ENCODE measurements at regions not wholly inside any gene's neighbourhood (a gene's known extent, or its start where the extent isn't known, plus 50 kb on each side); places are given as distances from the start of the nearest gene placed in this dataset.

- Mint-ChIP-seq H3K4me3 (no peak overlapping the region), H3K9me3 (peaks cover 0 to 15% (median 6%) of the 10 kb centered on the region in 7 donors), H3K36me3 (no peaks in the 10 kb centered on the region), H3K27me3 (ENCODE audit: low read depth in 3 of 3) (peaks cover 0 to 4% (median 1%) of the 10 kb centered on the region in 3 donors), H3K4me1 (no peaks in the 10 kb centered on the region), H3K27ac (no peak overlapping the region)
- no peaks in the 10 kb centered on the region for H3K36me3 ChIP-seq (replicated peaks in 1 of 2; ENCODE audit: control insufficient read depth in 1 of 2, insufficient read depth in 2 of 2, low read length in 2 of 2)
- H3K9ac ChIP-seq (ENCODE audit: insufficient read depth, low read length, poor library complexity, severe bottlenecking), result no peak overlapping the region
- H2AFZ ChIP-seq (ENCODE audit: insufficient read depth, low read depth, low read length, poor library complexity, severe bottlenecking), result no peak overlapping the region
- no peaks in the 10 kb centered on the region for H3K79me2 ChIP-seq (ENCODE audit: insufficient read depth, low read length)
- no peak overlapping the region for H3K4me2 ChIP-seq (replicated peaks; ENCODE audit: extremely low read depth, low read length, poor library complexity, severe bottlenecking)
- no CpG with 5 or more reads among the region's 1 CpG for WGBS (ENCODE audit: insufficient coverage)
- no peak for DNase-seq
- no peak for TF ChIP-seq CTCF (IDR thresholded peaks at IDR 0.05)
- intact Hi-C loops (cut with micrococcal nuclease), result no loop called here
- no peaks in the 10 kb centered on the region for H3K27me3 ChIP-seq (ENCODE audit: control insufficient read depth in 2 of 2, insufficient read depth in 2 of 2, low read length in 2 of 2)
- H4K20me1 ChIP-seq (ENCODE audit: insufficient read depth, low read length), result no peaks in the 10 kb centered on the region
- H3K4me3 ChIP-seq (replicated peaks in 1 of 3; ENCODE audit: low read depth in 2 of 3, low read length in 3 of 3), result no peak overlapping the region
- H3K27ac ChIP-seq (ENCODE audit: low read depth in 1 of 2, low read length in 2 of 2), result no peak overlapping the region
- peaks cover 0 to 2% of the 10 kb centered on the region in 2 donors for H3K9me3 ChIP-seq (replicated peaks in 1 of 2; ENCODE audit: control insufficient read depth in 1 of 2, insufficient read depth in 1 of 2, low read length in 2 of 2)
- no peaks in the 10 kb centered on the region for H3K4me1 ChIP-seq (ENCODE audit: control insufficient read depth in 1 of 2, insufficient read depth in 2 of 2, low read length in 2 of 2)
Observed at GRCh38 chr3:3504686-3505085, 294.5 kb upstream of the LRRN1 start.

DNA sequence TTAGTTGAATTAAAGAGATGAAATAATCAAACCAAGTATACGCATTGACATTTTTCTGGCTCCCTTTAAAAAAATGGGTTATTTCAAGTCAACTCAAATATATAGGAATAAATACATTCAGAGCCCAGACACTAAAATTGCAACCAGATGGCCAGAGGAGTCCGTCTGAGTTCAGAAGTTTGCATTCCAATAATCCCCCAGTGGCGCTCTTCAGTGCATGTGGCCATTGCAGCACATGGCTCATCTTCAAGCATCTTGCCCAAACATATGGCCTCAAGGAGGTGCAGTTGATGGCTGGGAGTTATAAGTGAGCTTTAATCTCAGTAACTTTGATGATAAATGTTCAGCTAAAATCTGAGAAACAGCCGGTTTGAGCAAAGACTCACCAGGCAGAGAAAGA lies 295.8 kb upstream of the LRRN1 start:
- Histone ChIP-seq H3K4me1 (ENCODE audit: control insufficient read depth in 1 of 2, insufficient read depth in 2 of 2, low read length in 2 of 2) (no peaks in the 10 kb centered on the region), H3K4me3 (replicated peaks in 1 of 3; ENCODE audit: low read depth in 2 of 3, low read length in 3 of 3) (no peak overlapping the region), H2AFZ (ENCODE audit: insufficient read depth, low read depth, low read length, poor library complexity, severe bottlenecking) (no peak overlapping the region), H3K27ac (ENCODE audit: low read depth in 1 of 2, low read length in 2 of 2) (no peak overlapping the region), H3K79me2 (ENCODE audit: insufficient read depth, low read length) (no peaks in the 10 kb centered on the region), H3K9me3 (replicated peaks in 1 of 2; ENCODE audit: control insufficient read depth in 1 of 2, insufficient read depth in 1 of 2, low read length in 2 of 2) (peaks cover 0 to 2% of the 10 kb centered on the region in 2 donors), H4K20me1 (ENCODE audit: insufficient read depth, low read length) (no peaks in the 10 kb centered on the region), H3K9ac (ENCODE audit: insufficient read depth, low read length, poor library complexity, severe bottlenecking) (no peak overlapping the region), H3K27me3 (ENCODE audit: control insufficient read depth in 2 of 2, insufficient read depth in 2 of 2, low read length in 2 of 2) (no peaks in the 10 kb centered on the region), H3K4me2 (replicated peaks; ENCODE audit: extremely low read depth, low read length, poor library complexity, severe bottlenecking) (no peak overlapping the region), H3K36me3 (replicated peaks in 1 of 2; ENCODE audit: control insufficient read depth in 1 of 2, insufficient read depth in 2 of 2, low read length in 2 of 2) (no peaks in the 10 kb centered on the region)
- no peak for DNase-seq
- H3K4me1 Mint-ChIP-seq, result no peaks in the 10 kb centered on the region
- TF ChIP-seq CTCF (IDR thresholded peaks at IDR 0.05), result no peak
- WGBS (ENCODE audit: insufficient coverage), result 83% methylated on average over 1 of the region's 4 CpGs
- H3K27ac Mint-ChIP-seq, result no peak overlapping the region
- intact Hi-C loops (cut with micrococcal nuclease), result no loop called here
- H3K36me3 Mint-ChIP-seq, result no peaks in the 10 kb centered on the region
- peaks cover 0 to 2% (median 1%) of the 10 kb centered on the region in 3 donors for H3K27me3 Mint-ChIP-seq (ENCODE audit: low read depth in 3 of 3)
- peaks cover 0 to 15% (median 4%) of the 10 kb centered on the region in 7 donors for H3K9me3 Mint-ChIP-seq
- H3K4me3 Mint-ChIP-seq, result no peak overlapping the region
